NB4 (cell line): ENCODE measurements at regions not wholly inside any gene's neighbourhood (a gene's known extent, or its start where the extent isn't known, plus 50 kb on each side); places are given as distances from the start of the nearest gene placed in this dataset.

Experiments used
- CTCF ChIP-seq: IDR thresholded peaks from one replicate; pipeline ENCODE4 v1.5.1; 2012; ENCODE audit warnings: low read depth, low read length
- MYC ChIP-seq: IDR thresholded peaks from 2 replicates; pipeline ENCODE4 v1.6.1; 2011; ENCODE audit warnings: low read depth, low read length
- POLR2A ChIP-seq: IDR thresholded peaks from 2 replicates; pipeline ENCODE4 v1.6.1; 2011; ENCODE audit warnings: mild to moderate bottlenecking; ENCODE audit not compliant: insufficient read length; ENCODE audit errors: extremely low read depth
- TF ChIP-seq, protein P1 (sequence below): IDR thresholded peaks from 2 replicates; pipeline ENCODE4 v1.6.1; 2011; ENCODE audit warnings: low read depth, low read length

DNA sequence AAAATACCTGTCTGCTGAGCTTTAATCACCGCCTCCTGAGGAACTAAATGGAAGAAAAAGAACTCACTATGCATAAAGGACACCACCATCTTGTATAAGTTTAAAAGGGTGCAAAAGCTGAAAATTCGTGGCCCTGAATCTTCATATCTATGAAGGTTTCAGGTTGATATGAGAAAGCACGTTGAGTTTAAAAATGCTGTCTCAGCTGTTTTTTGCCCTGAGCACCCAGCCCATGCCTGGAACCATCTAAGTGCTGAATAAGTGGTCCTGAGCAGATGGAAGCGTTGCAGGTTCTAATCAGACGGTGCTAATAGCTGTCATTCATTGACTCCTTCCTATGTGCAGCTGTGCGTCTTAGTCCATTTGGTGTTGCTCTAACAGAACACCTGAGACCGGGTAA lies 467.4 kb downstream of the EIPR1 start:
- TF ChIP-seq POLR2A: no peak
- TF ChIP-seq CTCF: no peak
- TF ChIP-seq, protein P1, sequence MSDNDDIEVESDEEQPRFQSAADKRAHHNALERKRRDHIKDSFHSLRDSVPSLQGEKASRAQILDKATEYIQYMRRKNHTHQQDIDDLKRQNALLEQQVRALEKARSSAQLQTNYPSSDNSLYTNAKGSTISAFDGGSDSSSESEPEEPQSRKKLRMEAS: no peak
- no peak for TF ChIP-seq MYC
